ENCODE measurements at regions not wholly inside any gene's neighbourhood (a gene's known extent, or its start where the extent isn't known, plus 50 kb on each side); places are given as distances from the start of the nearest gene placed in this dataset.

GRCh38 chr4:75251547-75251946 is 262.7 kb downstream of the RCHY1 start:
- TF ChIP-seq EZH2 (IDR thresholded peaks at IDR 0.05; ENCODE audit: insufficient read depth, low read length), result no peak
- TF ChIP-seq, protein P1, sequence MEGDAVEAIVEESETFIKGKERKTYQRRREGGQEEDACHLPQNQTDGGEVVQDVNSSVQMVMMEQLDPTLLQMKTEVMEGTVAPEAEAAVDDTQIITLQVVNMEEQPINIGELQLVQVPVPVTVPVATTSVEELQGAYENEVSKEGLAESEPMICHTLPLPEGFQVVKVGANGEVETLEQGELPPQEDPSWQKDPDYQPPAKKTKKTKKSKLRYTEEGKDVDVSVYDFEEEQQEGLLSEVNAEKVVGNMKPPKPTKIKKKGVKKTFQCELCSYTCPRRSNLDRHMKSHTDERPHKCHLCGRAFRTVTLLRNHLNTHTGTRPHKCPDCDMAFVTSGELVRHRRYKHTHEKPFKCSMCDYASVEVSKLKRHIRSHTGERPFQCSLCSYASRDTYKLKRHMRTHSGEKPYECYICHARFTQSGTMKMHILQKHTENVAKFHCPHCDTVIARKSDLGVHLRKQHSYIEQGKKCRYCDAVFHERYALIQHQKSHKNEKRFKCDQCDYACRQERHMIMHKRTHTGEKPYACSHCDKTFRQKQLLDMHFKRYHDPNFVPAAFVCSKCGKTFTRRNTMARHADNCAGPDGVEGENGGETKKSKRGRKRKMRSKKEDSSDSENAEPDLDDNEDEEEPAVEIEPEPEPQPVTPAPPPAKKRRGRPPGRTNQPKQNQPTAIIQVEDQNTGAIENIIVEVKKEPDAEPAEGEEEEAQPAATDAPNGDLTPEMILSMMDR (IDR thresholded peaks at IDR 0.05; ENCODE audit: insufficient read depth, low read depth, low read length), result no peak

Measured in astrocyte (in vitro differentiated cells and primary cell).